ENCODE measurements at regions not wholly inside any gene's neighbourhood (a gene's known extent, or its start where the extent isn't known, plus 50 kb on each side); places are given as distances from the start of the nearest gene placed in this dataset.

DNA sequence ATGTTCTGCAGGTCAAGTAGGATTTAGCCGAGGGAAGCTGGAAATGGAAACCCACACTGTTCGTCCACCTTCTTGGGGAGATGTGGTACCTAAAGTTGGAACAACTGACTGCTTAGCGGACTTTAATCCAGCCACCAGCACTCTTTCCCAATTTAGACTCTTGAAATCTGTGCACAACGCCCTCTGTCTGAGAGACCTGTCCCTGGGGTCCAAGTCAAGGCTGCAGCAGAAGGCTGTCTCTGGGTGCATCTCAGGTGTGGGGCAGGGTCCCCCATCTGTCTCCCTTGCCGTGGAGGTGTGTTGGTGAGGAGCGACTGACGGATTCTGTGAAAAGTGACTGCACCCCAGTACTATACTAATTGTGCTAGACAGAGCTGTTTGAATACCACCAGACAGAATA is 168.2 kb upstream of the CADM1 start:
- no peaks in the 10 kb centered on the region for H3K27me3 ChIP-seq
- no peak overlapping the region for H3K4me3 ChIP-seq
- no peak overlapping the region for H3K27ac ChIP-seq
- 89 to 95% (median 92%) methylated on average over 7 of the region's 7 CpGs for WGBS, 4 donors
- TF ChIP-seq POLR2A (IDR thresholded peaks at IDR 0.05), result no peak
- no peak for DNase-seq
- H3K9me3 ChIP-seq (replicated peaks in 1 of 3), result no peaks in the 10 kb centered on the region
- peaks cover 0 to 6% of the 10 kb centered on the region in 2 donors for H3K4me1 ChIP-seq (replicated peaks in 1 of 2)
- H3K36me3 ChIP-seq (replicated peaks in 1 of 2), result no peaks in the 10 kb centered on the region
- intact Hi-C loops (cut with DNase I), result no loop called here

- Histone ChIP-seq H3K4me3 (no peak overlapping the region), H3K27me3 (no peaks in the 10 kb centered on the region), H3K9me3 (replicated peaks in 1 of 3) (no peaks in the 10 kb centered on the region), H3K27ac (no peak overlapping the region), H3K36me3 (replicated peaks in 1 of 2) (no peaks in the 10 kb centered on the region), H3K4me1 (replicated peaks in 1 of 2) (peaks cover 0 to 6% of the 10 kb centered on the region in 2 donors)
- 50 to 79% (median 77%) methylated on average over 5 to 10 of the region's 10 CpGs for WGBS, 4 donors
- no peak for DNase-seq
- intact Hi-C loops (cut with DNase I), result no loop called here
- TF ChIP-seq, protein P1, sequence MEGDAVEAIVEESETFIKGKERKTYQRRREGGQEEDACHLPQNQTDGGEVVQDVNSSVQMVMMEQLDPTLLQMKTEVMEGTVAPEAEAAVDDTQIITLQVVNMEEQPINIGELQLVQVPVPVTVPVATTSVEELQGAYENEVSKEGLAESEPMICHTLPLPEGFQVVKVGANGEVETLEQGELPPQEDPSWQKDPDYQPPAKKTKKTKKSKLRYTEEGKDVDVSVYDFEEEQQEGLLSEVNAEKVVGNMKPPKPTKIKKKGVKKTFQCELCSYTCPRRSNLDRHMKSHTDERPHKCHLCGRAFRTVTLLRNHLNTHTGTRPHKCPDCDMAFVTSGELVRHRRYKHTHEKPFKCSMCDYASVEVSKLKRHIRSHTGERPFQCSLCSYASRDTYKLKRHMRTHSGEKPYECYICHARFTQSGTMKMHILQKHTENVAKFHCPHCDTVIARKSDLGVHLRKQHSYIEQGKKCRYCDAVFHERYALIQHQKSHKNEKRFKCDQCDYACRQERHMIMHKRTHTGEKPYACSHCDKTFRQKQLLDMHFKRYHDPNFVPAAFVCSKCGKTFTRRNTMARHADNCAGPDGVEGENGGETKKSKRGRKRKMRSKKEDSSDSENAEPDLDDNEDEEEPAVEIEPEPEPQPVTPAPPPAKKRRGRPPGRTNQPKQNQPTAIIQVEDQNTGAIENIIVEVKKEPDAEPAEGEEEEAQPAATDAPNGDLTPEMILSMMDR (IDR thresholded peaks at IDR 0.05), result no peak
- no peak for TF ChIP-seq POLR2A (IDR thresholded peaks at IDR 0.05)
These were observed 166.5 kb upstream of the CADM1 start for GRCh38 chr11:115670538-115671205.

DNA sequence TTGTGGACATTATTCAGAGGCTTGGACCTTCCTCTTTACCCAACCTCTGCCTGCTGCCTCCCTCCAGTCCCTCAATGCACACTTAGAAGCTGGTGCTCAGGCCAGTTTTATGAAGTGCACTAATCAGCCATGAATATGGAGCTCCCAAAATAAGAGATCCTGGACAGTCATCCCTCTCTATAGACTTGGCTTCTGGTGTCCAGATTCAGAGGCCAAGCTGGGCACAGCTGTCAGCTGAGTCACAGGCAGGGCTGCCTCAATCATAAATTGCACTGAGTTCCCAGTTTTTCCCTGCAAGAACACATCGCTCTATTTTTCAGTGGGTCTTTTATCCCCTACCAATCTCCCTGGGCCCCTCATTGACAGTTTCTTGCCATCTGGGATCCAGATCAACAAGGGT is 161.7 kb upstream of the CADM1 start:
- Histone ChIP-seq H3K4me3 (no peak overlapping the region), H3K9me3 (replicated peaks in 1 of 3) (no peaks in the 10 kb centered on the region), H3K27me3 (no peaks in the 10 kb centered on the region), H3K36me3 (replicated peaks in 1 of 2) (no peaks in the 10 kb centered on the region), H3K27ac (no peak overlapping the region), H3K4me1 (replicated peaks in 1 of 2) (peaks cover 0 to 5% of the 10 kb centered on the region in 2 donors)
- 85 to 100% (median 91%) methylated on average over 1 of the region's 1 CpG for whole genome bisulfite sequencing, 4 donors
- TF ChIP-seq POLR2A (IDR thresholded peaks at IDR 0.05), result no peak
- TF ChIP-seq, protein P1 (IDR thresholded peaks at IDR 0.05), result no peak
- intact Hi-C loops (cut with DNase I), result no loop called here
- DNase-seq, result no peak

GRCh38 chr11:115665175-115665821 is 161.1 kb upstream of the CADM1 start:
- peaks cover 4% of the 10 kb centered on the region for H3K27me3 ChIP-seq
- TF ChIP-seq POLR2A (IDR thresholded peaks at IDR 0.05), result no peak
- TF ChIP-seq, protein P1 (IDR thresholded peaks at IDR 0.05), result no peak
- H3K27ac ChIP-seq, result no peak overlapping the region
- H3K36me3 ChIP-seq (replicated peaks in 1 of 2), result no peaks in the 10 kb centered on the region
- H3K4me1 ChIP-seq (replicated peaks in 1 of 2), result no peaks in the 10 kb centered on the region
- WGBS, 4 donors, result 79 to 95% (median 91%) methylated on average over 13 to 15 of the region's 15 CpGs
- intact Hi-C loops (cut with DNase I), result no loop called here
- H3K4me3 ChIP-seq, result no peak overlapping the region
- H3K9me3 ChIP-seq (replicated peaks in 1 of 3), result no peaks in the 10 kb centered on the region
- DNase-seq, result no peak

DNA sequence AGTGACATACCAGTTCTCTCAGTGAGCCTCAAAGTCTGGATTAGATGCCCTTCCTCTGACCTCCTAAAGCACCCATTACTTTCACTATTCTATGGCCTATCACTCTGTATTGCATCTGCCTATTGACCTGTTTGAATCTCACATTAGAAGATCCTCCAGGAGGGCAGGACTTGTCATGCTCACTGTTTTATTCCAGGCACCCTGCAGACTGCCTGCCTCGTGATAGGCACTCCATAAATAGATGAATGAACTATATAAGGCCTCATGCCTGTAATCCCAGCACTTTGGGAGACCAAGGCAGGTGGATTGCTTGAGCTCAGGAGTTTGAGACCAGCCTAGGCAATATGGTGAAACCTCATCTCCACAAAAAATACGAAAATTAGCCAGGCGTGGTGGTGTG is 160.1 kb upstream of the CADM1 start:
- no peak for TF ChIP-seq POLR2A (IDR thresholded peaks at IDR 0.05)
- TF ChIP-seq, protein P1 (IDR thresholded peaks at IDR 0.05), result no peak
- Histone ChIP-seq H3K4me3 (no peak overlapping the region), H3K27me3 (peaks cover 10% of the 10 kb centered on the region), H3K9me3 (replicated peaks in 1 of 3) (no peaks in the 10 kb centered on the region), H3K4me1 (replicated peaks in 1 of 2) (no peaks in the 10 kb centered on the region), H3K27ac (no peak overlapping the region), H3K36me3 (replicated peaks in 1 of 2) (no peaks in the 10 kb centered on the region)
- DNase-seq, result no peak
- 96 to 97% (median 97%) methylated on average over 3 of the region's 3 CpGs for WGBS, 4 donors
- intact Hi-C loops (cut with DNase I), result no loop called here
